ENCODE measurements at regions not wholly inside any gene's neighbourhood (a gene's known extent, or its start where the extent isn't known, plus 50 kb on each side); places are given as distances from the start of the nearest gene placed in this dataset.

- no TSS peak for BruUV-seq (replicated peaks)
- ChIA-PET CTCF (no interaction called here), POLR2A (no interaction called here)
- Histone ChIP-seq H3K27ac (ENCODE audit: low read length) (no peak overlapping the region), H3K36me3 (ENCODE audit: control insufficient read depth, insufficient read depth, low read length) (no peaks in the 10 kb centered on the region), H3K4me1 (ENCODE audit: control insufficient read depth, insufficient read depth, low read length) (no peaks in the 10 kb centered on the region), H3K4me3 (ENCODE audit: low read depth in 2 of 2, low read length in 2 of 2) (no peak overlapping the region), H3K27me3 (ENCODE audit: control insufficient read depth, insufficient read depth, low read length) (no peaks in the 10 kb centered on the region), H3K9me3 (ENCODE audit: control insufficient read depth, insufficient read depth, low read depth, low read length) (no peaks in the 10 kb centered on the region)
- in situ Hi-C loops (cut with HindIII; ENCODE audit: low pct_unique_long_range_greater_than_20kb, low sequenced_read_pairs), result no loop called here
- TF ChIP-seq REST (IDR thresholded peaks at IDR 0.05; ENCODE audit: insufficient read depth in 1 of 2, low read depth in 2 of 2, low read length in 1 of 2) (no peak), CTCF (IDR thresholded peaks at IDR 0.05) (no peak; the same call in 1 of the 2 replicates), POLR2AphosphoS5 (IDR thresholded peaks at IDR 0.05; ENCODE audit: low read depth, low read length) (no peak), TCF7L2 (IDR thresholded peaks at IDR 0.05; ENCODE audit: low read depth, low read length) (no peak), SIN3A (IDR thresholded peaks at IDR 0.05; ENCODE audit: borderline replicate concordance, insufficient read depth, low read depth, low read length) (no peak)
- intact Hi-C loops (cut with micrococcal nuclease; ENCODE audit: unreplicated experiment), result no loop called here
- ATAC-seq (no peak), DNase-seq (ENCODE audit: low read depth, low spot score) (no peak)
These were observed 61.4 kb upstream of the ABCB5 start for GRCh38 chr7:20554072-20554471.

- no peak for ATAC-seq
- TF ChIP-seq CTCF (IDR thresholded peaks at IDR 0.05) (no peak), POLR2AphosphoS5 (IDR thresholded peaks at IDR 0.05; ENCODE audit: low read depth, low read length) (no peak), TCF7L2 (IDR thresholded peaks at IDR 0.05; ENCODE audit: low read depth, low read length) (no peak), SIN3A (IDR thresholded peaks at IDR 0.05; ENCODE audit: borderline replicate concordance, insufficient read depth, low read depth, low read length) (no peak), REST (IDR thresholded peaks at IDR 0.05; ENCODE audit: insufficient read depth in 1 of 2, low read depth in 2 of 2, low read length in 1 of 2) (no peak)
- POLR2A ChIA-PET, result no interaction called here
- Histone ChIP-seq H3K36me3 (ENCODE audit: control insufficient read depth, insufficient read depth, low read length) (no peaks in the 10 kb centered on the region), H3K9me3 (ENCODE audit: control insufficient read depth, insufficient read depth, low read depth, low read length) (no peaks in the 10 kb centered on the region), H3K27me3 (ENCODE audit: control insufficient read depth, insufficient read depth, low read length) (no peaks in the 10 kb centered on the region), H3K4me1 (ENCODE audit: control insufficient read depth, insufficient read depth, low read length) (no peaks in the 10 kb centered on the region), H3K27ac (ENCODE audit: low read length) (no peak overlapping the region), H3K4me3 (ENCODE audit: low read depth in 2 of 2, low read length in 2 of 2) (no peak overlapping the region)
- in situ Hi-C loops (cut with HindIII; ENCODE audit: low pct_unique_long_range_greater_than_20kb, low sequenced_read_pairs) (no loop called here), intact Hi-C loops (cut with micrococcal nuclease; ENCODE audit: unreplicated experiment) (no loop called here)
- BruUV-seq (replicated peaks), result no TSS peak
- CTCF ChIA-PET, result no interaction called here
- DNase-seq (ENCODE audit: low read depth, low spot score), result no peak
These were observed 59.4 kb upstream of the ABCB5 start for GRCh38 chr7:20556091-20556490.

Data from Panc1 (cell line).